Sigmoid colon (tissue), 4 donors: ENCODE measurements at regions not wholly inside any gene's neighbourhood (a gene's known extent, or its start where the extent isn't known, plus 50 kb on each side); places are given as distances from the start of the nearest gene placed in this dataset.

Experiments used
- EP300 ChIP-seq, 4 donors: sonication (generic); formaldehyde crosslinking; IDR thresholded peaks; one replicate each; pipeline ENCODE4 v1.6.1; 2017; ENCODE audit warnings: antibody characterized with exemption in 4 of 4
- POLR2A ChIP-seq, 2 donors: fragments of 450-650 bp; IDR thresholded peaks; one replicate each; pipeline ENCODE4 v1.6.1; 2016; ENCODE audit warnings: antibody characterized with exemption in 2 of 2, mild to moderate bottlenecking in 2 of 2, moderate library complexity in 2 of 2
- POLR2AphosphoS5 ChIP-seq, 4 donors: sonication (generic); formaldehyde crosslinking; IDR thresholded peaks; one replicate each; pipeline ENCODE4 v1.6.1; 2017; ENCODE audit warnings: antibody characterized with exemption in 4 of 4
- TF ChIP-seq, protein P1 (sequence below), 4 experiments: fragments of 450-650 bp in 3 of 4; fragments of 200-600 bp in 1 of 4; IDR thresholded peaks; one replicate each; pipeline ENCODE4 v1.5.1; 2016 to 2019; ENCODE audit warnings: antibody characterized with exemption in 4 of 4, mild to moderate bottlenecking in 3 of 4, moderate library complexity in 2 of 4

DNA sequence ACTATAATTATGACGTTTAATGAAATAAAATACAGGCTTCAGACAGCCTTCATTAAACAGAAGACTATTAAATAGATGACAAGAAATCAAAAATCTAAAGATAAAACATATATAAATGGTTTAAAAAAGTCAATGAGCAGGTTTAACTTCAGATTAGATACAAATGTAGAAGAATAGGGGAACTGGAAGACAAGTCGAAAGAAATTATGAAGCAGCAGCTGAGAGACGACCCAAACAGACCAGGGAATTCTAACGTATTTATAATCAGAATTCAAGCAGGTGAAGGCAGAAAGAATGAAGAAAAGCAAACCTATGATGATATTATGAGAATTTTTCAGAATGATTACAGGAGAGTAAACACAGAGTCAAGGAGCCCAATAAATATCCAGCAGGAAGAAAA, 235.1 kb upstream of the XYLT1 start:
- TF ChIP-seq, protein P1, sequence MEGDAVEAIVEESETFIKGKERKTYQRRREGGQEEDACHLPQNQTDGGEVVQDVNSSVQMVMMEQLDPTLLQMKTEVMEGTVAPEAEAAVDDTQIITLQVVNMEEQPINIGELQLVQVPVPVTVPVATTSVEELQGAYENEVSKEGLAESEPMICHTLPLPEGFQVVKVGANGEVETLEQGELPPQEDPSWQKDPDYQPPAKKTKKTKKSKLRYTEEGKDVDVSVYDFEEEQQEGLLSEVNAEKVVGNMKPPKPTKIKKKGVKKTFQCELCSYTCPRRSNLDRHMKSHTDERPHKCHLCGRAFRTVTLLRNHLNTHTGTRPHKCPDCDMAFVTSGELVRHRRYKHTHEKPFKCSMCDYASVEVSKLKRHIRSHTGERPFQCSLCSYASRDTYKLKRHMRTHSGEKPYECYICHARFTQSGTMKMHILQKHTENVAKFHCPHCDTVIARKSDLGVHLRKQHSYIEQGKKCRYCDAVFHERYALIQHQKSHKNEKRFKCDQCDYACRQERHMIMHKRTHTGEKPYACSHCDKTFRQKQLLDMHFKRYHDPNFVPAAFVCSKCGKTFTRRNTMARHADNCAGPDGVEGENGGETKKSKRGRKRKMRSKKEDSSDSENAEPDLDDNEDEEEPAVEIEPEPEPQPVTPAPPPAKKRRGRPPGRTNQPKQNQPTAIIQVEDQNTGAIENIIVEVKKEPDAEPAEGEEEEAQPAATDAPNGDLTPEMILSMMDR (IDR thresholded peaks at IDR 0.05) = no peak
- TF ChIP-seq EP300 (IDR thresholded peaks at IDR 0.05) = no peak
- TF ChIP-seq POLR2AphosphoS5 (IDR thresholded peaks at IDR 0.05) = no peak
- no peak for TF ChIP-seq POLR2A (IDR thresholded peaks at IDR 0.05)
